WTC11 (cell line): ENCODE measurements at regions not wholly inside any gene's neighbourhood (a gene's known extent, or its start where the extent isn't known, plus 50 kb on each side); places are given as distances from the start of the nearest gene placed in this dataset.

ENCODE experiments used
- CTCF ChIP-seq: fragments of 200-600 bp; IDR thresholded peaks from 2 replicates; pipeline ENCODE4 v1.8.0; 2022; ENCODE audit warnings: antibody characterized with exemption
- E2F1 ChIP-seq: sonication (generic); formaldehyde crosslinking; IDR thresholded peaks from 2 replicates; pipeline ENCODE4 v1.8.0; 2022; ENCODE audit warnings: mild to moderate bottlenecking, missing genetic modification reagents
- HMGXB4 ChIP-seq: sonication (generic); formaldehyde crosslinking; IDR thresholded peaks from 2 replicates; pipeline ENCODE4 v1.8.1; 2023; ENCODE audit warnings: mild to moderate bottlenecking, moderate library complexity, missing genetic modification reagents

- TF ChIP-seq CTCF (no peak), HMGXB4 (CRISPR knock-in tag) (no peak), E2F1 (no peak)
Measured at GRCh38 chr5:176744584-176744965, 65.8 kb upstream of the UNC5A start.
